GM13977 (cell line): ENCODE measurements at regions not wholly inside any gene's neighbourhood (a gene's known extent, or its start where the extent isn't known, plus 50 kb on each side); places are given as distances from the start of the nearest gene placed in this dataset.

ENCODE experiments used
- DNase-seq: peaks from one replicate; pipeline ENCODE4 v3.0.0; 2012; ENCODE audit warnings: low spot score
- in situ Hi-C: fragments of 300-500 bp; cut with MboI; formaldehyde crosslinking; loops from one replicate; pipeline ENCODE4 v1.12.0; 2022; ENCODE audit warnings: low sequenced_read_pairs, low pct_unique_long_range_greater_than_20kb, mixed read lengths, inconsistent platforms; ENCODE audit not compliant: unreplicated experiment
- TF ChIP-seq, protein P1 (sequence below): IDR thresholded peaks from 2 replicates; pipeline ENCODE4 v1.5.1; 2012; ENCODE audit warnings: mild to moderate bottlenecking, control low read depth; ENCODE audit not compliant: insufficient read depth; ENCODE audit errors: extremely low read depth, missing control alignments

GRCh38 chr15:39142500-39142899, 438.4 kb upstream of the THBS1 start:
- TF ChIP-seq, protein P1, sequence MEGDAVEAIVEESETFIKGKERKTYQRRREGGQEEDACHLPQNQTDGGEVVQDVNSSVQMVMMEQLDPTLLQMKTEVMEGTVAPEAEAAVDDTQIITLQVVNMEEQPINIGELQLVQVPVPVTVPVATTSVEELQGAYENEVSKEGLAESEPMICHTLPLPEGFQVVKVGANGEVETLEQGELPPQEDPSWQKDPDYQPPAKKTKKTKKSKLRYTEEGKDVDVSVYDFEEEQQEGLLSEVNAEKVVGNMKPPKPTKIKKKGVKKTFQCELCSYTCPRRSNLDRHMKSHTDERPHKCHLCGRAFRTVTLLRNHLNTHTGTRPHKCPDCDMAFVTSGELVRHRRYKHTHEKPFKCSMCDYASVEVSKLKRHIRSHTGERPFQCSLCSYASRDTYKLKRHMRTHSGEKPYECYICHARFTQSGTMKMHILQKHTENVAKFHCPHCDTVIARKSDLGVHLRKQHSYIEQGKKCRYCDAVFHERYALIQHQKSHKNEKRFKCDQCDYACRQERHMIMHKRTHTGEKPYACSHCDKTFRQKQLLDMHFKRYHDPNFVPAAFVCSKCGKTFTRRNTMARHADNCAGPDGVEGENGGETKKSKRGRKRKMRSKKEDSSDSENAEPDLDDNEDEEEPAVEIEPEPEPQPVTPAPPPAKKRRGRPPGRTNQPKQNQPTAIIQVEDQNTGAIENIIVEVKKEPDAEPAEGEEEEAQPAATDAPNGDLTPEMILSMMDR = no peak
- in situ Hi-C loops = no loop called here
- no peak for DNase-seq

GRCh38 chr15:39143479-39143878, 437.4 kb upstream of the THBS1 start:
- TF ChIP-seq, protein P1 = no peak
- no peak for DNase-seq
- in situ Hi-C loops = no loop called here

GRCh38 chr15:39144051-39144450, 436.8 kb upstream of the THBS1 start:
- TF ChIP-seq, protein P1 = no peak
- DNase-seq = no peak
- in situ Hi-C loops = no loop called here

GRCh38 chr15:39144613-39145499, 436.0 kb upstream of the THBS1 start:
- DNase-seq = no peak
- TF ChIP-seq, protein P1 = no peak
- in situ Hi-C loops = no loop called here

DNA sequence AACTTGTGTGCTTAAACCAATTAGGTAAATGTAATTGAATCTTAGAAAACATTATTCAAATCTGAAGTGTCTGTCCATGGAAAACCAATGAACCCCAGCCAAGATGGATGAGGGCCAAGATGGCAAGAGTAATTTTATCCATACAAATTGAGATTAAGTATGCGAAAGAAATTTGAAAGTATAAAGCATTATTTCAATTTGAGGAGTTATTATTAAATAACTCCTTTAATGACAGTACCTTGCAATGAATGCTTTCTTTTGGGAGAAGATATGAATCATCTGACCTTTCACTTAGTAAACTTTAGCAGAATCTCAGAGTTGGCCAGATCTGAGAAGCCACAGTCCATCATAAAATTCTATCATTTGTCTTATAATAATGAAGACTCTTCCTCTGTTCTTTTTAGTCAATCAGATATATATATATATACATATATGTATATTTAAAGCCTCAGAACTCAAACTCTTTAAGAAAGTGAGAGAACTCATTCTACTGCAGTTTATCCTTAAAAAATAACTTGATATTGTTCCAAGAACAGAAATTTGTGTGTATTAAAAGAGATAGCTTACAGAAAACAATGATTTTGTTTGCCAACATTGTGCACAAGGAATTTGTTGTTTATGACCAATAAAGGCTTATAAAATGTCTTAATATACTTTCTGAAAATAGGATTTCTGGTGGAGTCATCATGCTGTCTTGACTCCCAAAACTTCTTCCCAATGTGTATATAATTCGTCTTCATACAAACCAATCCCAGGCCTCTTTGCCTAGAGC, 434.8 kb upstream of the THBS1 start:
- no peak for DNase-seq
- TF ChIP-seq, protein P1 = no peak
- in situ Hi-C loops = no loop called here

DNA sequence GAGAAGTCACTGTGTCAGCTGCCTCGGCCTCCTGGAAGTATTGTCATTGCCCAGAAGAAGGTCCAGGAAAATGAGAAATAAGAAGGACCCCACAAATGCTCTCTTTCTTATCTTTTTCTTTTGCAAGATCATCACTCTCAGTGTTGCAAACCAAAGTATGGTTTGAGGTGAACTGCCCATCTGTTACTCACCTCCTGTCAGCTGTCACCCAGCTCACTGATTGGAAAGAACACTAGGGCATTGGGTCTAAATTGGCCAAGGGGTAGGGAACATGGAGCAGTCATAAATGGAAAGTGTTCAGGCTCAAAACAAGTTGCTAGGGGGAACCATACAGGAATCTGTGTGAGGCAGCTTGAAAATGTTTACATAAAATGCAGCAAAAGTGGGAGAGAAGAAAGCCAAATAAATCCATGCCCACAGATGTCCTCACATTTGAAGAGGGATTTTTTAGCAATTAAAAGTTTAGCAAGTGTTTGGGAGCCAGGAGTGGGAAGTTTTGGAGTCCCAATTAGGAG, 431.2 kb upstream of the THBS1 start:
- in situ Hi-C loops = no loop called here
- no peak for DNase-seq
- TF ChIP-seq, protein P1 = no peak
